Ectodermal cell (in vitro differentiated cells): ENCODE measurements at regions not wholly inside any gene's neighbourhood (a gene's known extent, or its start where the extent isn't known, plus 50 kb on each side); places are given as distances from the start of the nearest gene placed in this dataset.
"Not testable (repeated sequence)": the region's sequence is repeated elsewhere in the genome, so short reads cannot be mapped to it uniquely, and the experiment has no call there.

Experiments used
- H3K27ac ChIP-seq: 2 replicates; pipeline ENCODE4 v1.7.0; 2013; ENCODE audit warnings: mild to moderate bottlenecking, low read depth, low read length; ENCODE audit not compliant: insufficient read depth, poor library complexity, severe bottlenecking
- H3K27me3 ChIP-seq: 2 replicates; pipeline ENCODE4 v1.7.0; 2013; ENCODE audit warnings: mild to moderate bottlenecking, low read length; ENCODE audit not compliant: insufficient read depth, control insufficient read depth, poor library complexity, severe bottlenecking
- H3K36me3 ChIP-seq: one replicate; pipeline ENCODE4 v1.7.0; 2013; ENCODE audit warnings: low read length; ENCODE audit not compliant: control insufficient read depth, insufficient read depth
- H3K4me1 ChIP-seq: one replicate; pipeline ENCODE4 v1.7.0; 2013; ENCODE audit warnings: low read length; ENCODE audit not compliant: control insufficient read depth, insufficient read depth
- H3K4me3 ChIP-seq: 2 replicates; pipeline ENCODE4 v1.7.0; 2013; ENCODE audit warnings: low read depth, low read length, control low read depth; ENCODE audit not compliant: insufficient read depth
- H3K9me3 ChIP-seq: 2 replicates; pipeline ENCODE4 v1.7.0; 2013; ENCODE audit warnings: mild to moderate bottlenecking, low read length, moderate library complexity; ENCODE audit not compliant: control insufficient read depth
- WGBS, 2 experiments: methylation state at CpG; one replicate each; pipeline ENCODE4 v1.1.7; 2013; ENCODE audit warnings: missing lambda C conversion rate in 2 of 2; 5-methylcytosine and 5-hydroxymethylcytosine counted together

DNA sequence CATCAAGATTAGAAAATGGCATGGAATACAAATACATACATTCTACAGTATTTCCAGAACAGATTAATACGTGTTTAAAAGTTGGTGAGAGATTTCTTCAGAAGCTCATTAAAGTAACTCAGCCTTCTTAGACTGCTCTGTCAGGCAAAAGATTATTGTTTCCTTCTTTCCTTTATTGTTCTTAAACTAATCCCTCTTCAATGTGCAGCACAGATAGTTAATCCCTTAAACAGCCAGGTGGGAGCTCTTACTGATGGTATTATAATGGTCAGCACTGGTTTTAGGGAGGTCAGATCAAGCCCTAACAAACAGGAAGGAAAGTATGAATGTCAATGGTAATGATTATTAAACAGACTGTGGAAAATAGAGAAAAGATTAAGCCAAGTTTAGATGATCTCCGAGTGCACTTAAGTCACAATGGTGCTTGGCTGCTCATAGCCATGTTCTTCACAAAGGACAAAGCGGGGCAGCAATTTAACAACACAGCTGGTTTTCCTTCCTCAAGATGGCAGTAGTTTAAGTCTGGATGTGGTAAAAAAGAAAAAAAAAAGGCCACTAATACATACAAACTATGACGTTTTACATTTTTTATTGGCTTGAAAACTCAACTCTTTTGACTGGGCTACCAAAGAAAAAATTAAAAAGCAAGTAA is 992.6 kb downstream of the PCDH9 start:
- peaks cover 6% of the 10 kb centered on the region for H3K36me3 ChIP-seq
- H3K27me3 ChIP-seq = no peaks in the 10 kb centered on the region
- peaks cover 6% of the 10 kb centered on the region for H3K9me3 ChIP-seq
- WGBS, 2 experiments = 74 to 76% methylated on average over 2 to 3 of the region's 4 CpGs
- no peak overlapping the region for H3K4me3 ChIP-seq
- no peaks in the 10 kb centered on the region for H3K4me1 ChIP-seq
- no peak overlapping the region for H3K27ac ChIP-seq

DNA sequence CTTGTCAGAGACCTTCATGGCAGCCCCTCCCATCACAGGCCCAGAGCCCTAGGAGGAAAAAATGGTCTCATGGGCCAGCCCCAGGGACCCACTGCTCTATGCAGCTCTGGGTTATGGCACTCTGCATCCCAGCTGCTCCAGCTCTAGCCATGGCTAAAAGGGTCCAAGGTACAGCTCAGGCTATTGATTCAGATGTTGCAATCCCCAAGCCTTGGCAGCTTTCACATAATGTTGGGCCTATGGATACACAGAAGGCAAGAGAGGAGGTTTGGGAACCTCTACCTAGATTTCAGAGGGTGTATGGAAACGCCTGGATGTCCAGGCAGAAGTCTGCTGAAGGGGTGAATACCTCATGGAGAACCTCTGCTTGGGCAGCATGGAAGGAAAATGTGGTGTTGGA is 996.0 kb downstream of the PCDH9 start:
- H3K9me3 ChIP-seq = peaks cover 6% of the 10 kb centered on the region
- 86 to 90% methylated on average over 1 of the region's 1 CpG for WGBS, 2 experiments
- H3K27ac ChIP-seq = no peak overlapping the region
- no peaks in the 10 kb centered on the region for H3K27me3 ChIP-seq
- no peaks in the 10 kb centered on the region for H3K4me1 ChIP-seq
- H3K36me3 ChIP-seq = peaks cover 6% of the 10 kb centered on the region
- H3K4me3 ChIP-seq = no peak overlapping the region

DNA sequence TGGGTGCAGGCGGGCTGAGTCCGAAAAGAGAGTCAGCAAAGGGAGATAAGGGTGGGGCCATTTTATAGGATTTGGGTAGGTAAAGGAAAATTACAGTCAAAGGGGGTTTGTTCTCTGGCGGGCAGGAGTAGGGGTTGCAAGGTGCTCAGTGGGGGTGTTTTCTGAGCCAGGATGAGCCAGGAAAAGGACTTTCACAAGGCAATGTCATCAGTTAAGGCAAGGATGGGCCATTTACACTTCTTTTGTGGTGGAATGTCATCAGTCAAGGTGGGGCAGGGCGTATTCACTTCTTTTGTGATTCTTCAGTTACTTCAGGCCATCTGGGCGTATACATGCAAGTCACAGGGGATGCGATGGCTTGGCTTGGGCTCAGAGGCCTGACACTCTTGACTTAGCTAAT is 998.2 kb downstream of the PCDH9 start:
- not testable (repeated sequence) for H3K4me3 ChIP-seq, H3K36me3 ChIP-seq, H3K27ac ChIP-seq, H3K9me3 ChIP-seq, H3K27me3 ChIP-seq, H3K4me1 ChIP-seq
- 62 to 94% methylated on average over 2 to 4 of the region's 6 CpGs for WGBS, 2 experiments

DNA sequence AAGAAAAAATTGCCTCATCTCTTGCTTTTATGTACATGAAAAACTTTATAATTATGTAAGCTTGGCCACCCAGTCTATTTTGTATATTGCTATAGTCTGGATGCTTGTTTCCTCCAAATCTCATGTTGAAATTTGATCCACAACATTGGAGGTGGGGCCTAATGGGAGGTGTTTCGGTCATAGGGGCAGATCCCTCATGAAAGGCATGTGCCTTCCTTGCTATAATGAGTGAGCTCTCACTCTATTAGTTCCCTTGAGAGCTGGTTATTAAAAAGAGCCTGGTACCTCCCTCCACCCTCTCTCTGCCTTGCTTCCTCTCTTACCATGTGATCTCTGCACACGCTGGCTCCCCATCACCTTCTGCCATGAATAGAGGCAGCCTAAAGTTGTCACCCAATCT is 1005.1 kb downstream of the PCDH9 start:
- Histone ChIP-seq H3K27ac (peak overlapping the region; percentile 60), H3K36me3 (no peaks in the 10 kb centered on the region), H3K4me1 (peaks cover 30% of the 10 kb centered on the region), H3K9me3 (no peaks in the 10 kb centered on the region), H3K27me3 (peaks cover 22% of the 10 kb centered on the region), H3K4me3 (no peak overlapping the region)
- 3% methylated on average over 2 of the region's 2 CpGs for WGBS, 2 experiments

DNA sequence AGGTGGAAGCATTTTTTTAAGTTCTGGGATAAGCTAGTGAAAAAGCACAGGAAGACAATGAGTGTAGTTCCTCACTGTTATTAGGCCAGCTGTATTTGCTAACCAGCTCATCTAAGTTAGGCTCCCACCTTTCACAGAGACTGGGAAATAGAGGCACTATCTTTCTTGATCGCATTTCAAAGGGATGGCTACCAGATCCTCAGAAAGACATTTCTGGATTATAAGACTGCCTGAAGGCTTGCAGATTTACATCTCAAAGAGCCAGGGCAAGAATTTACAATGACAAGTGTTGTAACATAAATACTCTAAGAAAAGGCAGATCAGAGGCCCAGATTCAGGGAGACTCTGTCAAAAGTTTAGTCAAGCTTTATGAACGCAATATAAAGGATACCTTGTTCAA is 1005.5 kb downstream of the PCDH9 start:
- Histone ChIP-seq H3K27ac (peak overlapping the region; percentile 60), H3K4me3 (no peak overlapping the region), H3K27me3 (peaks cover 22% of the 10 kb centered on the region), H3K36me3 (no peaks in the 10 kb centered on the region), H3K9me3 (no peaks in the 10 kb centered on the region), H3K4me1 (peaks cover 30% of the 10 kb centered on the region)
- WGBS, 2 experiments = 1 to 13% methylated on average over 2 of the region's 2 CpGs

DNA sequence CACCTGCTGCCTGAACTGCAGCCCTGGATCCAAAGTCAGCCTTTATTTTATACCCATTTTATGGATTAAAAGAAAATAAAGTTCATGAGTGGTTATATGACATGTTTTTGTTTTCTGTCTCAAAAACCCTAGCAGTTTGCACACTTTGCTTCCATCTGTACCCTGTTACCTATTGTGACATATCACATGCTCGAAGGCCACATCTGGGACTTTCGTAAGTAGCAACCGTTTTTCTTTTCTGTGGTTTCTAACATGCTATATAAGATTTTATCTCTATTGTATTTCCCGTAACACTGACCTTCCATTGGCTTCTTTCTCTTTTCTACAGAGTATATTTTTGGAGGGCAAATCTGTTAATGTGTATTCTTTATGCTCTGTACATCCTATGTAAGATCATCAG is 1007.2 kb downstream of the PCDH9 start:
- Histone ChIP-seq H3K4me1 (peaks cover 30% of the 10 kb centered on the region), H3K9me3 (no peaks in the 10 kb centered on the region), H3K27me3 (peaks cover 22% of the 10 kb centered on the region), H3K4me3 (no peak overlapping the region), H3K27ac (no peak overlapping the region), H3K36me3 (no peaks in the 10 kb centered on the region)
- WGBS, 2 experiments = 78 to 90% methylated on average over 1 to 2 of the region's 4 CpGs

DNA sequence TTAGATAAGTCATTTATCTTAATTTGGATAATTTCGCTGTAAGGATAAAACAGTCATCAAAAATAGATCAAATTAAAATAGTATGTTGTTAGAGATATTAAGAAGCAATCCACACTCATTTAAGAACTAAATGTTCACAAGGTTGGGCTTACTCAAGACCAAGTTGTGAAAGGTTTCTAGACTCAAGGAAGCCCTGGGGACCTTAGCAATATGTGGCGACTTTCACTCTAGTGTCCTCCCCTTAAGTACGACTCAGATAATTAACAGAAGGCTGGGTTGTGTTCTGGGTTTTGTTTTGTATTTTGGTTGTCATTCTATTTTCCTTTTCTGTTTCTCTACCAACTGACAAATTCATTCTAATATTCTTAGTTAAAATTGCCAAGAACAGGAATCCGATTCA is 1008.0 kb downstream of the PCDH9 start:
- 69 to 83% methylated on average over 1 to 2 of the region's 4 CpGs for WGBS, 2 experiments
- Histone ChIP-seq H3K27ac (no peak overlapping the region), H3K9me3 (no peaks in the 10 kb centered on the region), H3K4me1 (peaks cover 30% of the 10 kb centered on the region), H3K4me3 (no peak overlapping the region), H3K36me3 (no peaks in the 10 kb centered on the region), H3K27me3 (peaks cover 22% of the 10 kb centered on the region)

DNA sequence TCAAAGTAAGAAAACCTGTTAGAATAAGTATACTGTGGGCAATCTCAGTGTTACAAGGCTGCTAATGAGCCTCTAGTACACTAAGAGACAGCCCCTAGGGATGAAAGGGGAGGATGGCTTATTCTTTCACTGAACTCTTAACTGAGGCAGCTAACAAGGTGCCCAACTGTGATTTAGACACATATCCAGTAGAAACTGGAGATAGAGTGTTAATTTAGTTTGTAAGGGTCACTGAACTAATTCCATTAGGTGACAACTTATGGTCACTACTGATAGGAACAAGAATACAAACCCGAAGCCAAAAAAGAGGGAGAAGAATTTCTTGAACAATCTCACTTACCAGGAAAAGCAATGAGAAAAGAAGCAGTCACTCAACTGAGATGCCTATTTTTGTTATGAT is 1010.6 kb downstream of the PCDH9 start:
- 50% methylated on average over 1 of the region's 1 CpG; no CpG with 5 or more reads in 1 of the 2 experiments for WGBS, 2 experiments
- H3K4me1 ChIP-seq = peaks cover 18% of the 10 kb centered on the region

DNA sequence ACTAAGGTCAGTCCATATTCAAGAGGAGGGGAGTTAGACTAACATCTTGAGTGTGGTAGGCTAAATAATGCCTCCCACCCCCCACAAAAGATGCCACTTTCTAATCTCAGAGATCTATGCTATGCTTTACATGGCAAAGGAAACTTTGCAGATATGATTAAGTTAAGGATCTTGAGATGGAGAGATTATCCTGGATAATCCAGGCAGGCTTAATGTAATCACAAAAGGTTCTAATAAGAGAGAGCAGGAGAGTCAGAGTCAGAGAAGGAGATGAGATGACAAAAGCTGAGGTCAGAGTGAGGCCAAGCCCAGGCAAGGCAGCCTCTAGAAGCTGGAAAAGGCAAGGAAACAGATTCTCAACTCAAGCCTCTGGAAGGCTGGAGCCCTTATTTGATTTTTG is 1011.6 kb downstream of the PCDH9 start:
- Histone ChIP-seq H3K4me1 (peaks cover 10% of the 10 kb centered on the region), H3K36me3 (no peaks in the 10 kb centered on the region), H3K27ac (no peak overlapping the region), H3K27me3 (peaks cover 27% of the 10 kb centered on the region), H3K4me3 (no peak overlapping the region), H3K9me3 (no peaks in the 10 kb centered on the region)

More for the DNA sequence above, 1010.6 kb downstream of the PCDH9 start:
- Histone ChIP-seq H3K9me3 (no peaks in the 10 kb centered on the region), H3K36me3 (no peaks in the 10 kb centered on the region), H3K27me3 (peaks cover 27% of the 10 kb centered on the region), H3K27ac (no peak overlapping the region), H3K4me3 (no peak overlapping the region)

DNA sequence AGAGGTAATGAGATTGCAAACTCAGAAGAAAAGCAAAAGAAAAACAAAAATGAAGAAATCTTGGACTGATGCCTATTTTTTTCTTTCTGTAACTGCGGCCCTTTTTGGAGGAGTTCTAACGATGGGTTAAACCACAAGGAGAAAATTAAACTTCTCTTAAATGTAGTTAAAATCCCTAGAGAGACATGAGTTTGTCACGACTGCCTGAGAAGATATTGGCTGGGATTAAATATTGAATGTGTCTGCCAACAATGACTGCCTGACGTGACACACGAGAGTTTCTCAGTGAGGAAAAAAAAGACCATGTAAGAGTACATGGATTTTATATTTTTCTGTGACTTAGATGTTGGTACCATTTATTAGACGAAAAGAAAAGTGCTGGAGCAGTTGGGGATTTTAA is 1013.4 kb downstream of the PCDH9 start:
- H3K27me3 ChIP-seq = peaks cover 16% of the 10 kb centered on the region

DNA sequence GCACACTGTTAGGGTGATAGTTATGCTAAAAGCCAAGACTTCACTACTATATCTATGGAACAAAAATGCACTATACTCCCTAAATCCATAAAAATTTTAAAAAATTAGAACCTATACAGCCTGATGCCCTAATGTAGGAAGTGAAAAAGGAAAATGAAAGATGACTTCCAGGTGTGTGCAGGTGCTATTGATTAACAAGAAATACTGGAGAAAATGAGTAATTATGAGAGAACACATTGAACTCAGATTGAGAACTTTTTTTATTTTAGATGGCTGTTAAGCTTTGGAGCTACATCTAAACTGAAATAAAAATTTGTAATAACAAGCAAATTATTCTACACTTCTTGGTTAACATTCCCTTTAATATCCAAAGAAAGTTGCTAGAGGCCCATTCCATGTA is 1015.7 kb downstream of the PCDH9 start:
- Histone ChIP-seq H3K27ac (no peak overlapping the region), H3K27me3 (peaks cover 6% of the 10 kb centered on the region)

More for the DNA sequence above, 1013.4 kb downstream of the PCDH9 start:
- 73 to 75% methylated on average over 6 of the region's 6 CpGs for WGBS, 2 experiments
- no peak overlapping the region for H3K4me3 ChIP-seq
- no peaks in the 10 kb centered on the region for H3K9me3 ChIP-seq
- H3K36me3 ChIP-seq = no peaks in the 10 kb centered on the region
- peaks cover 10% of the 10 kb centered on the region for H3K4me1 ChIP-seq
- H3K27ac ChIP-seq = no peak overlapping the region

More for the DNA sequence above, 1015.7 kb downstream of the PCDH9 start:
- no peak overlapping the region for H3K4me3 ChIP-seq
- H3K4me1 ChIP-seq = no peaks in the 10 kb centered on the region
- H3K36me3 ChIP-seq = no peaks in the 10 kb centered on the region
- no peaks in the 10 kb centered on the region for H3K9me3 ChIP-seq
